Nephron progenitor cell (in vitro differentiated cells): ENCODE measurements at regions not wholly inside any gene's neighbourhood (a gene's known extent, or its start where the extent isn't known, plus 50 kb on each side); places are given as distances from the start of the nearest gene placed in this dataset.

Source experiments
- DNase-seq: peaks from one replicate; pipeline ENCODE4 v3.0.0; 2021
- H3K27ac Mint-ChIP-seq: 2 replicates; pipeline ENCODE4 v1.8.0; 2021; ENCODE audit warnings: mild to moderate bottlenecking, moderate library complexity, mixed read lengths
- H3K27me3 Mint-ChIP-seq: 2 replicates; pipeline ENCODE4 v1.8.0; 2021; ENCODE audit warnings: mild to moderate bottlenecking, low read depth, mixed read lengths; ENCODE audit not compliant: poor library complexity
- H3K36me3 Mint-ChIP-seq: 2 replicates; pipeline ENCODE4 v1.8.0; 2021; ENCODE audit warnings: low read depth, mixed read lengths
- H3K4me1 Mint-ChIP-seq: 2 replicates; pipeline ENCODE4 v1.8.0; 2021; ENCODE audit warnings: mixed read lengths
- H3K4me3 Mint-ChIP-seq: 2 replicates; pipeline ENCODE4 v1.8.0; 2021; ENCODE audit warnings: mild to moderate bottlenecking, moderate library complexity, mixed read lengths
- H3K9me3 Mint-ChIP-seq: 2 replicates; pipeline ENCODE4 v1.8.0; 2021; ENCODE audit warnings: mild to moderate bottlenecking, moderate library complexity, mixed read lengths
- TF ChIP-seq, protein P1 (sequence below): fragments of 200-600 bp; sonication (generic); IDR thresholded peaks from 2 replicates; pipeline ENCODE4 v1.5.0; 2021; ENCODE audit warnings: antibody characterized with exemption

DNA sequence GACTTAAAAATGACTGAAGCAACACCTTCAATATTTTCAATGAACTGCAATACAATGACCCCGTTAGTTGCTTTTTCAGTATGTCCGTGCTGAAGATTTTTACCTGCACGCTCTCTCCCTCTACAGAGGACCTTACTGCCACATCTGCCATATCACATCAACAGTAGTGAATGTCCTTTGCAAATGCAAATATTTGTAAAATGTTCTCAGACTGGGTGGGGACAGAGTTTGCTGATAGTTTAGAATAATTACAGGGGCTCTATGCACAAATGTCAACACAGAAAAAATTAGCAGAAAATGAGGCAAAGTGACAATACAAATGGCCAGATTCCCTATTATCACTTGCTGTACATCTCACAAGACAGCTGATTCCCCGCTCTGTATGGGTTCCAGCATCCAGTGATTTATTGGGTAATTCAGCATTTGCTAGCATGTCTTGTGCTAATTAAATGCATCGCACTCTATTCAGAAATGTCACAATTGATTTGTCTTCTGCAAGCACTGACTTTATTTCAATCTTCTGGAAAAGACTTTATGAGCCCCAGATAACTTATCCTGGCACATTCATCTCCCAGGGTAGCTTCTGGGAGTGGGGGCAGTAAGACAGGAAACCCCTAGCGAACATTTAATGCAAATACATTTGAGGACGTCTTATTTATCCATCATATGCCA lies 69.1 kb upstream of the PTER start:
- TF ChIP-seq, protein P1, sequence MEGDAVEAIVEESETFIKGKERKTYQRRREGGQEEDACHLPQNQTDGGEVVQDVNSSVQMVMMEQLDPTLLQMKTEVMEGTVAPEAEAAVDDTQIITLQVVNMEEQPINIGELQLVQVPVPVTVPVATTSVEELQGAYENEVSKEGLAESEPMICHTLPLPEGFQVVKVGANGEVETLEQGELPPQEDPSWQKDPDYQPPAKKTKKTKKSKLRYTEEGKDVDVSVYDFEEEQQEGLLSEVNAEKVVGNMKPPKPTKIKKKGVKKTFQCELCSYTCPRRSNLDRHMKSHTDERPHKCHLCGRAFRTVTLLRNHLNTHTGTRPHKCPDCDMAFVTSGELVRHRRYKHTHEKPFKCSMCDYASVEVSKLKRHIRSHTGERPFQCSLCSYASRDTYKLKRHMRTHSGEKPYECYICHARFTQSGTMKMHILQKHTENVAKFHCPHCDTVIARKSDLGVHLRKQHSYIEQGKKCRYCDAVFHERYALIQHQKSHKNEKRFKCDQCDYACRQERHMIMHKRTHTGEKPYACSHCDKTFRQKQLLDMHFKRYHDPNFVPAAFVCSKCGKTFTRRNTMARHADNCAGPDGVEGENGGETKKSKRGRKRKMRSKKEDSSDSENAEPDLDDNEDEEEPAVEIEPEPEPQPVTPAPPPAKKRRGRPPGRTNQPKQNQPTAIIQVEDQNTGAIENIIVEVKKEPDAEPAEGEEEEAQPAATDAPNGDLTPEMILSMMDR: no peak
- no peak overlapping the region for H3K4me3 Mint-ChIP-seq
- no peak for DNase-seq
- no peaks in the 10 kb centered on the region for H3K4me1 Mint-ChIP-seq
- peaks cover 8% of the 10 kb centered on the region for H3K27me3 Mint-ChIP-seq
- no peaks in the 10 kb centered on the region for H3K36me3 Mint-ChIP-seq
- H3K9me3 Mint-ChIP-seq: peaks cover 3% of the 10 kb centered on the region
- H3K27ac Mint-ChIP-seq: no peak overlapping the region

DNA sequence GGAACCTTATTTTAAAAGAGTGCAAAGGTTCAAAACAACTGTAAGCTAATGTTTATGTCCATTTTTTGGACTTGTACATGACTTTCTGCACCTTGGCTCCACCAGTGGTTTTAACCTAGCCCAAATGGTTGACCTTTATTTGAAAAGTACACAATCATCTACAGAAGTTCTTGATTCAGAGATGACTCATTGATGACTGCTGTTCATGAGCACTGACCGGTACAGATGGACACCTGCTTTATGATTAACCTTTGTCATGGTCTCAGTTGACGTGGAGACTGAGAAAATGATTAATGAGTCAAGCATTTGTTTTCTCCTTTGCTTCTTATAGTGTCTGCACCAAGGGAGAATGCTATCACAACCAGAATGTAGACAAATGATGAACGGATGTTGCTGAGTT lies 55.7 kb upstream of the PTER start:
- Mint-ChIP-seq H3K27ac (no peak overlapping the region), H3K4me1 (peaks cover 17% of the 10 kb centered on the region), H3K4me3 (no peak overlapping the region)

DNA sequence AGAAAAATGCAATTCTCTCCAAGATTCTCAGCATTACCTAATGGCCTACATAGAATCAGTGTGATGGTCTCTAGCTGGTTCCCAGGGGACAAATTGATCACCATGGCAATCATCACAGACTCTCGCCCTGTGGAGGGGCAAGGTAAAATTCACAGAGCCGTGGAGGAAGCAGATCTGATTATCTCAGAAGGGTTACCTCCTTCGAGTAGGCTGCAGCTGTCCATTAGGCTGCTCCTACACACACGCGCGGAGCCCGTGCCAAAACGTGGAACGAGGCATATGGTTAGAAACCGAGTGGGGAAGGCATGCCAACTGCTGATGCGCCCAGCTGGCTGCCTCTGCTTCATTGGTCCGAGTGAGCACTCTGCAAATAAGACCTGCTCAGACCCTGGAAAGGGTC lies 52.8 kb upstream of the PTER start:
- peak overlapping the region; percentile 73 for H3K27ac Mint-ChIP-seq
- TF ChIP-seq, protein P1: no peak
- no peak overlapping the region for H3K4me3 Mint-ChIP-seq
- H3K4me1 Mint-ChIP-seq: peaks cover 23% of the 10 kb centered on the region
- DNase-seq: peak; percentile 4
- no peaks in the 10 kb centered on the region for H3K27me3 Mint-ChIP-seq
- H3K9me3 Mint-ChIP-seq: no peaks in the 10 kb centered on the region
- no peaks in the 10 kb centered on the region for H3K36me3 Mint-ChIP-seq

More for the DNA sequence above, 55.7 kb upstream of the PTER start:
- peaks cover 5% of the 10 kb centered on the region for H3K27me3 Mint-ChIP-seq
- no peaks in the 10 kb centered on the region for H3K36me3 Mint-ChIP-seq
- TF ChIP-seq, protein P1: no peak
- no peaks in the 10 kb centered on the region for H3K9me3 Mint-ChIP-seq
- no peak for DNase-seq

DNA sequence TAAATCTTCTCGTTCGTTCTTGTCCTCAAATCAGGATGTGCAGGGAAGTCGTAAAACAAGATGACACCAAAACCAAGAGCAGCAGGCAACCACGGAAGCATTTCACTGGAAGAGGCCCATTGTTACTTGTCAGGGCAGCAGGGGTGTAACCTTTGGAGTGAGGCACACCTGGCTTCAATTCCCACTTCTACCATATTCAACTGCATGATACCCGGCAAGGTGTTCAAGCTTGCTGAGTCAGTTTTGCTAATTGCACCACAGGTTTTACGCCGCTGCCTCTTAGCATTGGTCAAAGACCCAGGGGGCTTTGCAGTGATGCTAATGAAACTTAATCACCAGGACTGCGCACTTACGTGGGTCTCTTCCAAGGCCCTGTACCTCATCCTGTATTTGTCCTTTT lies 50.0 kb upstream of the PTER start:
- no peaks in the 10 kb centered on the region for H3K36me3 Mint-ChIP-seq
- DNase-seq: no peak
- TF ChIP-seq, protein P1: no peak
- no peaks in the 10 kb centered on the region for H3K27me3 Mint-ChIP-seq
- H3K4me1 Mint-ChIP-seq: peaks cover 23% of the 10 kb centered on the region
- H3K27ac Mint-ChIP-seq: no peak overlapping the region
- no peak overlapping the region for H3K4me3 Mint-ChIP-seq
- no peaks in the 10 kb centered on the region for H3K9me3 Mint-ChIP-seq
